ENCODE measurements at regions not wholly inside any gene's neighbourhood (a gene's known extent, or its start where the extent isn't known, plus 50 kb on each side); places are given as distances from the start of the nearest gene placed in this dataset.

GRCh38 chr6:169896826-169897456 is 145.5 kb downstream of the ERMARD start:
- TF ChIP-seq CTCF (IDR thresholded peaks at IDR 0.05): no peak
- TF ChIP-seq POLR2A (IDR thresholded peaks at IDR 0.05): no peak
